NCI-H460 (cell line): ENCODE measurements at regions not wholly inside any gene's neighbourhood (a gene's known extent, or its start where the extent isn't known, plus 50 kb on each side); places are given as distances from the start of the nearest gene placed in this dataset.
"Not testable (repeated sequence)": the region's sequence is repeated elsewhere in the genome, so short reads cannot be mapped to it uniquely, and the experiment has no call there.

Experiments used
- DNase-seq: peaks from one replicate; pipeline ENCODE4 v3.0.0-alpha.2; 2016; ENCODE audit warnings: low read depth; ENCODE audit errors: extremely low read depth

- DNase-seq: no peak
Observed at GRCh38 chr13:97856304-97856675, 97.2 kb upstream of the IPO5 start.

- no peak for DNase-seq
Observed at GRCh38 chr13:97858161-97858560, 95.3 kb upstream of the IPO5 start.

DNA sequence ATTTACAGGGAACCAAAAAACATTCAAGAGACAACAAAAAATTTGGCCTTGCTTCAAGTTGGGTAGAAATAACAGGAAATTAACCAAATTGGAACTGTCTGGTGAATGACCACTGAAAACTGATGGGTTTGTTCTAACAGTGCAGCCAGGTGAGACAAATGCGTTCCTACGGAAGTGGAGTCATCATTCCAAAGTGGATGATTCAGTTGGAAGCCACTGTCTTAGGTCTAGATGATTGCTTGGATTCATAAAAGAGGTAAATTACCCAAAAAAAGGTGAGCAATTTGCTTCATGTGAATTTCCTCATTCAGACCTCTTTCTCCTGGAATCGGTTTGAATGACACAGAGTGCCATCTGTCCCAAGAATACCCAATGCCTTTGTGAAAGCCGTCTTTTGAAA lies 87.1 kb upstream of the IPO5 start:
- DNase-seq: no peak

DNA sequence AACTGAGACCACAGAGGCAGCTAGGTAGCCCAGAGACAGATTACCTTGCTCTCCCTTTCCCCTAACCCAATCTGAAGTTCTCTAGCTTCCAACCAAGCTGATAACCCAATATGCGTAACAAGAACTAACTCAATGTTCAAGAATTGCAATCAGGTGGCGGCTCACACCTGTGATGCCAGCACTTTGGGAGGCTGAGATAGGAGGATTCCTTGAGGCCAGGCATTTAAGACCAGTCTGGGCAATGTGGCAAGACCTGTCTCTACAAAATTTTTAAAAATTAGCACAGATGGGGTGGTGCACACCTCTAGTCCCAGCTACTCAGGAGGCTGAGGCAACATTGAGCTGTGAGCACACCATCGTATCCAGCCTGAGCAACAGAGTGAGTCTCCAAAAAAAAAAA lies 86.7 kb upstream of the IPO5 start:
- no peak for DNase-seq

GRCh38 chr13:97873398-97873797 lies 80.1 kb upstream of the IPO5 start:
- no peak for DNase-seq

GRCh38 chr13:97875218-97875617 lies 78.3 kb upstream of the IPO5 start:
- no peak for DNase-seq

GRCh38 chr13:97875911-97876310 lies 77.6 kb upstream of the IPO5 start:
- DNase-seq: no peak

DNA sequence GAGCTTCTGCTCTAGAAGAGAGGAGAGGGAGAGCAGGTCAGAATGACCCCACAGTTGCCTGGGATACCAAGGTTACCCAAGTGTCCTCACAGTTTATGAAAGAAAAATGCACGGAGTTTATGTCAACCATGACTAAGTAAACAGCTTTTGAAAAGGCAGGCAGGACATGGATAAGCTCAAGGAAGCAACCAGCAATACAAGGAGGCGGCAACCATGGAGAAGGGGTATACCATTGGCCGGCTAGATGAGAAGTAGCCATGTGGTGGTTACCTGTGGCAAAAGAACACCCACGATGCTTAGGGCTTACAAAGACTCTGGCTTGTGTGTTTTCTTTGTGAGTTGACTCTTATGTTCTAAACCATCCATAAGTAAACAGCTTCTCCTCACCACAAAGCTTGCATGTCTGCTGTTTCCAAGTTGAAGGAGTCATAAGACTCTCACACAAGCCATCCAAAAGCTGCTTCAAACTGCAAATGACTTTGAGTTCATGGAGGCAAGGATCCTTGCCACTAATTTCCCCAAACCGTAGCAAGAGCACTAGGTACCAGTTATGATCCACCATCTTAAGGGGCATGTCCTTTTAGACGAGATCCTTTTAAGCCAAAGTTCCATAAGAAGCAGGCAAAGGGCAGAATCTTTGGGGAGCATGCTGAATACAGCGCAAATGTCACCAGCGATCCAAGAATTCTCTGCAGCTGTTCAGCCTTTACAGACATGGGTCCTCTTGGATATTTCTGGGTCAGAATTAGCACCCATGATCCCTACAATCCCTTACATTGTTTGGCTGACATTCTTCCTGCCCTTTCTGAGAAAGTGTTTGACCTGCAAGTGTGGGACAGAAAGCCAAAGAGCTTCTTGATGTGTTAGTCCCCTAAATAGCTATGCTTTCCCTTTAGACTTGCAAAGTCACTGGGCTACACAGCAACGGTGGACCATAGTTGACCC lies 74.8 kb upstream of the IPO5 start:
- no peak for DNase-seq

- no peak for DNase-seq
Observed at GRCh38 chr13:97879646-97880310, 73.7 kb upstream of the IPO5 start.

GRCh38 chr13:97880311-97880675 lies 73.2 kb upstream of the IPO5 start:
- no peak for DNase-seq

DNA sequence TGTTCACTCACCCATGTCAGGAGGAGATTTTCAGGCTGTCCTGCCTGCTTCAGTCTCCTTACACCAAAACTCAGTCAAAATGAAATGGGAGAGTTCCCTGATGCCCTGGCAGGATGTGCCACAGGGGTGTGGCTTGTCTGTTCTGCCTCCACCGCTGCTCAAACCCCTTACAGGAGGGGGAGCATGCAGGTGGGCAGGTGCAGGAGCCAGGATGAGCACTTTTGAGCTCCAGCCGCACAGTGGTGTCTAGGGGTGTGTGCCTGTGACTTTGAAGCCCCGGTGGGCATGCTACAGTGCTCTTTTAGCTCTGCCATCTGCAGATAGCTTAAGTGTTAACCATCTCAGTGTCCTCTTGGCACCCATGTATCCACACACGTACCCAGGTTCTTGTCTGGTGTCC lies 71.9 kb upstream of the IPO5 start:
- DNase-seq: no peak

- DNase-seq: no peak
Observed at GRCh38 chr13:97883396-97883795, 70.1 kb upstream of the IPO5 start.

- DNase-seq: no peak
Observed at GRCh38 chr13:97884707-97885468, 68.6 kb upstream of the IPO5 start.

DNA sequence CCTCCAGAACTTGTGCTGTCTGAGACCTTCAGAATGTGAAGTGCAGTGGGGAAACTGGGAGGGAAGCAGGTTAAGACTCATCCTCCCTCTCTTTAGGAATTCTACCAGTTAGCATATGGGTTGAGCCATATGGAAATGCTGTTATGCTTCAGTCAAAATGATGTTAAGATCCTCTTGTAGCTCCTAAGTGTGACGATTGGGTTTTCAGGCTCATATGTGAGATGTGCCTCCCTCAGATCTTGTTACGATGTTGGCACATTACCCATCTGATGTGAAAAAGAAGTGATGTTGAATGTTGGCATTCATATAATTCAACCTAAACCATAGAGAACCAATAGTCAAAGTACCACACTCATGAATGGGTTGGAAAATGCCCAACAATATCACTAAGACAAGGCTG lies 67.8 kb upstream of the IPO5 start:
- no peak for DNase-seq

- DNase-seq: no peak
Observed at GRCh38 chr13:97889803-97890202, 63.7 kb upstream of the IPO5 start.

DNA sequence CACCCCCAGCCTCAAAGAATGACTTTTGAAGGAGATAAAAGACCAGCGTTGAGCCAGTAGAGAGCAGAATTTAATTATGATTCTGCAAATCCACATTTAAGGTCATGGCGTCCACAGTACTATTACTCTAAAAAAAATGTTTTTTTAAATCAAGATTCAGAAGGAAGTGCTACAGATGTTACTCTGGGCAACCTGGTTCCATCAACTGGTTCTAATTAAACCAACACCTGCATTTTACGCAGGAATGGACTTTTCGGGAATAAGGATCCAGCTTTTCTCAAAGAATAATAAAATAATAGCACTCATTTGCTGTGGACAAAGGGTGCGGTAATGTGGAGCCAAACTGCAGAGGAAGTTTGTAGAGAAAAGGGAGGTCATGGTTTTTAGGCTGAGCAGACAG lies 62.9 kb upstream of the IPO5 start:
- DNase-seq: no peak

- not testable (repeated sequence) for DNase-seq
Observed at GRCh38 chr13:97891964-97892363, 61.5 kb upstream of the IPO5 start.

DNA sequence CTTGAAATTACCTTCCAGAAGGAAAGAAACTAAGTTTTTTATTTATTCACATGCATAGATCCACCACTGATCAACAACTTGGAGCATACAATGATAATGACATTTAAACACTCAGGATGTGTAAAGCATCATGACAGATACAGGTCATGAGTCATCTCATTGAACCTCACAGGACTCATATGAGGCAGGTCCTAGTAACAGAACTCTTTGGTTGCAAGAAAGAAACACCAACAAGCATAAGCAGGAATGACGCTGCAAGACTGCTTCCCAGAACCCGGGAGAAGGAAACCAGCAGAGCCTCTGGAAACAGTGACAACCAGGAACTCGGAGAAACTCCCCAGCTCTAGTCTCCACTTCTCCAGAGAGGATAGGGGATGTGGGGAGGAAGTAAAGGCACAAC lies 60.8 kb upstream of the IPO5 start:
- no peak for DNase-seq

DNA sequence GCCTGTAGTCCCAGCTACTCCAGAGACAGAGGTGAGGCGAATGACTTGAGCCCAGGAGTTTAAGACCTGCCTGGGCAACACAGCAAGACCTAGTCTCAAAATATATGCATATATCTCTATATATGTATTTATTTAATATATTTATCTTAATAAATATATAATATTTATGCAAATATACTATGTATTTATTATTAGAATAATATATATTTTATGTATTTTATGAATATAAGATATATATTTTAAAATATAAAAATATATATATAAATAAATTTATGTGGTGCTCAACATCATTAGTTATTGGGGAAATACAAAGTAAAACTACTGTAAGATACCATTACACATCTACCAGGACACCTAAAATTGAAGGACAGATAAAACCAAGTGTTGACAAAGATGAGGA lies 58.1 kb upstream of the IPO5 start:
- DNase-seq: no peak

DNA sequence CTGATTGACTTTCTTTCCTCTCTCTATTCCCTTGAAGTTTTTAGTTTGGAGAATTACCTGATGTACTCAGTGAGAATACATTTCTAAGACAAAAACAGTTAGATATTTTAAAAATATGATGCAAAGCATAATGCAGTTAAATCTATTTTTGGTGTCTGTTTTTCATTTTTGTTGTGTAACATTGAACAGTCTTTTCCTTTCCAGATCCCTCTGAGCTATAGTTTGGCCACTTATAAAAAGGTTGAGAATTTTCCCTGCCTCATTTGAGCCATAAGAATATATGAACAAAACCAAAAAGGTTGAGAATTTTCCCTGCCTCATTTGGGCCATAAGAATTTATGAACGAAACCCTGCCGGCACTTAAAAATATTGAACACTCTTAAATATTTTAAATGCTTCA lies 57.0 kb upstream of the IPO5 start:
- DNase-seq: no peak

DNA sequence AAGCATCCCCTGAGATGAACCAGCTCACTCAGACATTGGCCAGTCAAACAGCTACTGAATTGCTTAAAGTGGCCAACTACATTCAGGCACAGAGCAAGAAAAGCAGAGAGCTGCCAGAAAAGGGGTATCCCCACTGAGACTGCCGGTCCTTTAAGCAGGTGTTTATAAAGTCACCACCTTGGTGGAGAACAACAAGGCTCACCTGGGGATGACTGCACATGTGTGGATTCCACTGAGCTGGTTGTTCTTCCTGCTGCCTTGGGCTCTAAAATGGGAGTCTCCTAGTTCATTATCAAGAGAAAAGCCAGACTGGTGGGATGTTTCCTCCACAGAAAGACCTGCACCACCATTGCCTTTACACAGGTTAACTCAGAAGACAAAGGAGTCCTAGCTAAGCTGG lies 51.8 kb upstream of the IPO5 start:
- DNase-seq: no peak
